ENCODE measurements at regions not wholly inside any gene's neighbourhood (a gene's known extent, or its start where the extent isn't known, plus 50 kb on each side); places are given as distances from the start of the nearest gene placed in this dataset.
A peak's percentile ranks its signal among the peaks of the same experiment; 100 is the strongest.

- Histone ChIP-seq H3K4me3 (ENCODE audit: extremely low read depth in 1 of 4, insufficient read depth in 2 of 4, low read depth in 3 of 4, low read length in 4 of 4) (no peak overlapping the region), H3K9ac (replicated peaks in 1 of 4; ENCODE audit: extremely low read depth in 1 of 4, low read depth in 3 of 4, low read length in 3 of 4) (no peak overlapping the region), H3K56ac (replicated peaks; ENCODE audit: insufficient read length, low read depth, low read length) (no peak overlapping the region), H3K4me1 (replicated peaks in 1 of 4; ENCODE audit: control insufficient read depth in 3 of 4, insufficient read depth in 4 of 4, low read length in 3 of 4) (no peaks in the 10 kb centered on the region), H3K79me2 (ENCODE audit: control insufficient read depth in 1 of 2, insufficient read depth in 2 of 2, low read length in 2 of 2) (no peaks in the 10 kb centered on the region), H3K4ac (replicated peaks; ENCODE audit: insufficient read length, low read depth, low read length) (no peak overlapping the region), H3K27me3 (replicated peaks in 1 of 4; ENCODE audit: control insufficient read depth in 3 of 4, extremely low read depth in 1 of 4, insufficient read depth in 3 of 4, low read length in 3 of 4) (no peaks in the 10 kb centered on the region), H2BK5ac (ENCODE audit: low read depth, low read length) (no peak overlapping the region), H3K36me3 (ENCODE audit: control insufficient read depth in 2 of 4, insufficient read depth in 4 of 4, low read length in 3 of 4) (no peaks in the 10 kb centered on the region; a peak in 1 of 8 replicates), H3K23me2 (ENCODE audit: low read depth, low read length) (no peaks in the 10 kb centered on the region), H3K23ac (ENCODE audit: insufficient read length) (no peak overlapping the region), H3K18ac (ENCODE audit: extremely low read depth, low read length) (no peak overlapping the region), H3K9me3 (ENCODE audit: insufficient read depth in 2 of 2, low read depth in 1 of 2, low read length in 1 of 2) (no peaks in the 10 kb centered on the region), H4K5ac (ENCODE audit: insufficient read length, low read depth, low read length) (no peak overlapping the region), H2AK5ac (ENCODE audit: low read depth, low read length) (no peak overlapping the region), H2AFZ (ENCODE audit: low read length) (no peak overlapping the region), H2BK12ac (ENCODE audit: low read depth, low read length) (no peak overlapping the region), H2BK20ac (ENCODE audit: low read length) (no peak overlapping the region), H3K27ac (ENCODE audit: low read depth, low read length) (no peak overlapping the region), H3K4me2 (ENCODE audit: insufficient read depth in 1 of 2, low read depth in 2 of 2, low read length in 2 of 2) (no peak overlapping the region), H4K20me1 (replicated peaks in 1 of 2; ENCODE audit: control insufficient read depth in 1 of 2, insufficient read depth in 2 of 2, low read length in 2 of 2) (no peaks in the 10 kb centered on the region), H4K91ac (replicated peaks; ENCODE audit: insufficient read length, low read length) (no peak overlapping the region), H3K79me1 (ENCODE audit: low read depth, low read length) (no peaks in the 10 kb centered on the region), H2BK15ac (ENCODE audit: low read length) (no peak overlapping the region), H3K14ac (ENCODE audit: insufficient read length) (no peak overlapping the region), H2BK120ac (replicated peaks; ENCODE audit: low read depth, low read length) (no peak overlapping the region), H4K8ac (ENCODE audit: extremely low read depth, insufficient read depth, low read length) (no peak overlapping the region)
- TF ChIP-seq PHF8 (conservative IDR thresholded peaks at IDR 0.05; ENCODE audit: low read depth, low read length) (no peak), CTCF (IDR thresholded peaks at IDR 0.05; ENCODE audit: control extremely low read depth in 1 of 3, insufficient read depth in 1 of 3, low read depth in 1 of 3, low read length in 3 of 3) (peak in 2 of 3 experiments; percentile 12 to 57; a peak in 2 of 4 replicates), RAD21 (IDR thresholded peaks at IDR 0.05 in 1 of 2, conservative IDR thresholded peaks at IDR 0.05 in 1 of 2; ENCODE audit: low read depth in 2 of 2, low read length in 2 of 2) (peak; percentile 59 to 76)
- peak; percentile 70 for FAIRE-seq
- ChIA-PET POLR2A (ENCODE audit: partially characterized antibody) (no interaction called here), CTCF (ENCODE audit: partially characterized antibody) (interaction anchor here (0.7 to 1.6 kb wide), 8 partner anchors 10 to 518 kb away, joined by 3 to 6 read pairs (median 4); no protein-coding TSS in a partner anchor)
- no peak for DNase-seq (ENCODE audit: low read depth in 1 of 2, low spot score in 2 of 2)
- WGBS, 2 experiments (ENCODE audit: extremely low coverage in 1 of 2, insufficient coverage in 1 of 2, insufficient read length in 1 of 2, insufficient replicate concordance in 2 of 2, low coverage in 1 of 2, low lambda C conversion rate in 2 of 2, missing lambda C conversion rate in 1 of 2) = 43% methylated on average over 1 of the region's 1 CpG; no CpG with 5 or more reads in 1 of the 2 experiments
Observed at GRCh38 chr13:68304286-68304893, 1074.3 kb upstream of the PCDH9 start.

All from H1 (cell line).